Adrenal gland (tissue), 9 donors: ENCODE measurements at regions not wholly inside any gene's neighbourhood (a gene's known extent, or its start where the extent isn't known, plus 50 kb on each side); places are given as distances from the start of the nearest gene placed in this dataset.

Source experiments
- DNase-seq, 7 donors: peaks; one replicate each; pipeline ENCODE4 v3.0.0-alpha.2; 2019 to 2020
- H3K27ac ChIP-seq, 5 donors: fragments of 200-600 bp; sonication (generic) in 4 of 5; 1 replicate in 3 of 5; 2 replicates in 2 of 5; pipeline versions ENCODE4 v1.5.1 to v1.8.0; 2016 to 2020; ENCODE audit warnings: mild to moderate bottlenecking in 1 of 5
- H3K27me3 ChIP-seq: fragments of 200-600 bp; 2 replicates; pipeline ENCODE4 v1.8.0; 2021
- H3K36me3 ChIP-seq, 2 donors: fragments of 200-600 bp; replicated peaks in 1 of 2; 1 replicate in 1 of 2; 2 replicates in 1 of 2; pipeline versions ENCODE4 v1.5.1 to v1.8.0; 2018 to 2022
- H3K4me1 ChIP-seq, 2 donors: fragments of 200-600 bp; replicated peaks in 1 of 2; 1 replicate in 1 of 2; 2 replicates in 1 of 2; pipeline versions ENCODE4 v1.5.1 to v1.8.0; 2018 to 2021
- H3K4me3 ChIP-seq, 4 donors: fragments of 200-600 bp; sonication (generic) in 3 of 4; one replicate each; pipeline ENCODE4 v1.5.1; 2016 to 2018
- H3K9me3 ChIP-seq, 3 donors: fragments of 200-600 bp; sonication (generic) in 1 of 3; replicated peaks in 1 of 3; 1 replicate in 2 of 3; 2 replicates in 1 of 3; pipeline versions ENCODE4 v1.5.1 to v1.8.0; 2016 to 2021
- CTCF ChIP-seq, 6 experiments: fragments of 450-650 bp in 4 of 6; fragments of 200-600 bp in 2 of 6; sonication (generic) in 1 of 6; IDR thresholded peaks; 1 replicate in 5 of 6; 2 replicates in 1 of 6; pipeline versions ENCODE4 v1.5.1 to v1.8.0; 2016 to 2021; ENCODE audit warnings: antibody characterized with exemption in 6 of 6, mild to moderate bottlenecking in 2 of 6, moderate library complexity in 1 of 6
- POLR2A ChIP-seq, 2 donors: fragments of 450-650 bp; IDR thresholded peaks; one replicate each; pipeline ENCODE4 v1.6.1; 2017; ENCODE audit warnings: antibody characterized with exemption in 2 of 2, mild to moderate bottlenecking in 2 of 2, moderate library complexity in 1 of 2
- WGBS, 4 donors: extraction: QIAGEN DNeasy Blood & Tissue Kit in 2 of 4; methylation state at CpG; one replicate each; pipeline versions ENCODE4 v1.1.5 to v1.1.7; 2013 to 2017; 5-methylcytosine and 5-hydroxymethylcytosine counted together
- intact Hi-C, 2 donors: fragments of 100-400 bp; cut with DNase I; formaldehyde crosslinking; loops; one replicate each; pipeline versions ENCODE4 v1.14.1 to v1.15.0; 2022 to 2023
- donor health status: healthy with polysubstance abuse.
- donor health status: Bipolar disorder and iron deficiency.
- donor health status: DM: yes; HTN: yes; CAD: no.
- donor health status: DM: no; HTN: no; CAD: no.
- donor health status: DM: no; HTN: no; CAD: no.

DNA sequence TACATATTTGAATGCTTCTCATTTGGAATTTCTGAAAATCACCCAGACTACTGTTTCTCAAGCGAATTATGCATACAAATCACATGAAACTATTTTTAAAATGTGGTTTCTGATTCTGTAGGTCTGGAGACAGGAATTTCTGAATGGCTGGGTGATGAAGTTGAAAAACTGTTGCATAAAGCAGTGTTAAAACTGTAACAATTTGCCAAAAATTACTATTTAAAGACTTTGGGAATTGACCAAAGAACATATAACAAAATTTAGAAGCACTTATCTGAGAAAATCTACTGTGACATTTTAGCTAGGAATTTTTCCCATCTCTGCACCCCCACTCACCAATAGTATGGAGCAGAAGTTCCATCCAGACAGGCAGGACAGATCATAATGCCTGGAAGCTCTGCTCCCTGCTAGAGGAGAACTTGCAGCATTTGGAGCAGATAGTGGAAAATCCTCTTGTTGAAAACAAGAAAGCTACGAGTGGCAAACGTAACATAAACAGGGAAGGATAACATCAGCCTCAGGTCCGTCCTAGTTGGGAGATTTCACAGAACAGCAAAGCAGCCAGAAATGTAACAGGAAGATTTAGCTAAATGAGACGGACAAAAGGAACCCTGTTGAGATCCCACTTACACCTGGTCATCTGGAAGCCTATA is 132.3 kb upstream of the MCTP2 start:
- Histone ChIP-seq H3K36me3 (no peaks in the 10 kb centered on the region), H3K4me1 (no peaks in the 10 kb centered on the region), H3K9me3 (no peaks in the 10 kb centered on the region), H3K27me3 (no peaks in the 10 kb centered on the region), H3K4me3 (no peak overlapping the region), H3K27ac (no peak overlapping the region)
- WGBS, 4 donors, result 61 to 75% (median 64%) methylated on average over 5 of the region's 5 CpGs
- intact Hi-C loops, result no loop called here
- DNase-seq, result no peak
- TF ChIP-seq CTCF (IDR thresholded peaks at IDR 0.05), result no peak
- TF ChIP-seq POLR2A (IDR thresholded peaks at IDR 0.05), result no peak

DNA sequence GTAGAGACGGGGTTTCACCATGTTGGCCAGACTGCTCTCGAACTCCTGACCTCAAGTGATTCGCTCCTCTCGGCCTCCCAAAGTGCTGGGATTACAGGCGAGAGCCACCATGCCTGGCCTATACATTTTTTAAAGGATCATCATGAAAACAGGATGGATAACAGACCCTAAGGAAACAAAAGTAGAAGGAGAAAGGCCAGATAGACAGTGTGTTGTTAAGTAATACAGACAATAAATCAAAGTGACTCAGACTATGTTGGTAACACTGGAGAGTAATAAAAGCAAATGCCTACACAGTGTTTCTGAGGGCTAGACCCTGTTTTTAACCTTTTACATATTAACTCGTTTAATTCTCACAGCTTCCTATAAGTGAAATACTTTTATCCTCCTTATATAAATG is 133.8 kb upstream of the MCTP2 start:
- no peaks in the 10 kb centered on the region for H3K36me3 ChIP-seq
- H3K4me1 ChIP-seq, result no peaks in the 10 kb centered on the region
- DNase-seq, result no peak
- WGBS, 4 donors, result 71 to 85% (median 83%) methylated on average over 6 of the region's 6 CpGs
- H3K27me3 ChIP-seq, result no peaks in the 10 kb centered on the region
- no peak overlapping the region for H3K27ac ChIP-seq
- no peak for TF ChIP-seq CTCF (IDR thresholded peaks at IDR 0.05)
- TF ChIP-seq POLR2A (IDR thresholded peaks at IDR 0.05), result no peak
- H3K4me3 ChIP-seq, result no peak overlapping the region
- no peaks in the 10 kb centered on the region for H3K9me3 ChIP-seq
- intact Hi-C loops, result no loop called here

- Histone ChIP-seq H3K4me1 (no peaks in the 10 kb centered on the region), H3K9me3 (no peaks in the 10 kb centered on the region), H3K27ac (no peak overlapping the region), H3K27me3 (no peaks in the 10 kb centered on the region), H3K4me3 (no peak overlapping the region), H3K36me3 (no peaks in the 10 kb centered on the region)
- 42 to 61% (median 50%) methylated on average over 1 of the region's 1 CpG for WGBS, 4 donors
- intact Hi-C loops, result no loop called here
- DNase-seq, result no peak
- TF ChIP-seq POLR2A (IDR thresholded peaks at IDR 0.05) (no peak), CTCF (IDR thresholded peaks at IDR 0.05) (no peak)
Measured at GRCh38 chr15:94094310-94094709, 137.1 kb upstream of the MCTP2 start.

DNA sequence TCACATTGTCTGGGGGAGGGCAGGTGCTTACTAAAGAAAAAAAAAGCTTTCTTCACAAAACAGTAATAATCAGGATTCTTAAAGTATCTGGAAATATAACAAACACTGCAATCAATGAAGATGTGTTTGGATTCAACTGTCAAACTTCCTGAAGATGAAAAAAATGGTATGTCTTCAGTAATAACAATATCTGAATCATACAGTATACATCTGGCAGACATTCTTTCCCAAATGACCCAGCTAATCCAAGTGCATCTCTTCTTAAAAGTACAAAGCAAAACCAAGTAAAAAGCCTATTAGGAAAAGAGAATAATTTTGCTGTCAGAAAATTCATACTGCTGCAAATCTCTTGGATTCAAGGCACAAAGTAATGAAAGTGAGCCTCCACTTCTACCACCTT is 145.0 kb upstream of the MCTP2 start:
- DNase-seq, result no peak
- H3K27ac ChIP-seq, result no peak overlapping the region
- no peaks in the 10 kb centered on the region for H3K36me3 ChIP-seq
- H3K9me3 ChIP-seq, result no peaks in the 10 kb centered on the region
- H3K27me3 ChIP-seq, result no peaks in the 10 kb centered on the region
- no peak overlapping the region for H3K4me3 ChIP-seq
- intact Hi-C loops, result no loop called here
- no peaks in the 10 kb centered on the region for H3K4me1 ChIP-seq
- TF ChIP-seq POLR2A (IDR thresholded peaks at IDR 0.05) (no peak), CTCF (IDR thresholded peaks at IDR 0.05) (no peak)
